HG03378 (cell line): ENCODE measurements at regions not wholly inside any gene's neighbourhood (a gene's known extent, or its start where the extent isn't known, plus 50 kb on each side); places are given as distances from the start of the nearest gene placed in this dataset.
"Not testable (repeated sequence)": the region's sequence is repeated elsewhere in the genome, so short reads cannot be mapped to it uniquely, and the experiment has no call there.

ENCODE experiments used
- ATAC-seq: cut with Tn5 transposase; IDR thresholded peaks from one replicate; pipeline ENCODE4 v1.9.1; 2021; ENCODE audit warnings: mild to moderate bottlenecking, moderate library complexity; ENCODE audit not compliant: unreplicated experiment

DNA sequence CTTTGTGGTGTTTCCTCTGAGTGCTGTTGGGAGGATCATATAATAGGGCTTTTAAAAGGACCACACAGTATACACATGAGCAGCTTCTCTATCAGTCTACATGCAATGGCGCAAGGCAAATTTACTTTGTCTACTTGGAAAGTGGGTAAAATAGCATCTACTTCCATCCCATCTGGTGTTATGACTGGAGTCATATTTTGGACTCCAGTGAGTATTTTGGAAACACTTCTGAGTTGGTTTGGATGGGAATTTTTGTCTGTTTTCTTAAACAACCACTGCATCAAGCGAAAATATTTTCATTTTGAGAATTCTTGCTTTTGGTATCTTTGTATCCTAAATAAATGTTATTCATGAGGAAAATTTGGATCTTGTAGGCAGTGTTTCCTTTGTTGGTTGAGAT is 220.8 kb downstream of the NMUR2 start:
- ATAC-seq: no peak

DNA sequence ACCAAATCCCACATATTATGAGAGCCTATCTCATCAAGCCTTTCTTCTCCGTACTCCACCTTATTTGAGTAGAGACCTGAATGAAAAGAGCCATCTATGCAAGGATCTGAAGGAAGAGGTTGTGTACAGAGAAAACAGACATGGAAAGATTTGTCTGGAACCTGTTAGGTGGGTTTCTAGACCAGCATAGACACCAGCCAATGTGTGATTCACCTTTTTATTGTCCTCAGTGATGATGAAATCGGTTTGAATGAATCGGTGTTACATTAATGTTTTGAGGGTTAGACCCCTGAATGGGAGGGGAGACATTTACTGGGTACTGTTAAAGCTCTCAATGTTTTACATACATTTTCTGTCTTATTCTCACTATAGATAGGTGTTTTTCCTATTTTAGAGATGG is 223.6 kb downstream of the NMUR2 start:
- ATAC-seq: no peak

DNA sequence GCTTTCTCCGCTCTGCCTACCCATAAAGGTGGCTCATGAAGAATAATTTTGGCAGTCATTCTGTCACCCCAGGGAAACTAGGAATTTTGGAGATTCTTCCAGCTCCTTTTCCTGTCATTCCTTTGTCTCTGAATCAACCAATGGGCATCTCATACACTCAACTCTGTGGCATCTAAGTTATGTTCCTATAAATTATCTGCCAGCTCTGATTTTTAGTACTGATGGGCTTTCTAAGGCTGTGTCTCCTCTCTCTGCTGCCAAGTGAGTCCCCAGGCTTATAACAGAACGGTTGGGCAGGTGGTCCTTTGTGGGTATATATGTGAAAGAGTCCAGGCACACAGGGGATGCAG is 226.8 kb downstream of the NMUR2 start:
- no peak for ATAC-seq

DNA sequence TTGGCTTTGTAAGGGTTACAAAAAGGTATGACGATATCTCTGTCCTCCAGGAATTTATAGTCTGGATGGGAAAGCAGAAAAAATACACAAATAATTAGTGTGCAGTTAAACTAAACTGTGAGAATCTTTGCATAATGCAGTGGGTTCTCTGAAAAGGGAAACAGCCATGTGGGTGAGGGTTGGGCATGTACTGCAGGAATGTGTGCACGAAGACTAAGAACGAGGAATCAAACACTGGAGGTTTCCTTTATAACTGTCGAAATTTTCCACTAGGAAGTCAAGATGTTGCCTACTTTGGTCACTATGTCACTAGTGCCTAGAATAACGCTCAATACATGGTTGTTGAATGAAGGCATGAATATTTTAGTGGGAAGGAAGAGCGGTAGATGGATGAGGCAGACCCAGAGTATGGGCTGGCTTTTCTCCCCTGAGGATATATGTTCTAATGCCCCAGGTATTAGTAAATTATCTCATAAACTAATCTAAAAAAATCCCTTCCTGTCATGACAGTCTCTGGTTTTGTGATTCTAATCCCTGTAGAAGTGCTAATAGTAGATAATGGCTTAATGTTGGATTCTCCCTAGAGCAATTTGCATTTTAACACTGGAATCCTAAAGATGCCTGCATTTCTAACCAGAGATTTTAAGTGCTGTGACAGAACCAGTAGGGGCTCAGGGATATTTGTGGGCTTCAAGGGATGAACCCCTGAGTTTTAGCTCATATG is 227.3 kb downstream of the NMUR2 start:
- ATAC-seq: no peak

DNA sequence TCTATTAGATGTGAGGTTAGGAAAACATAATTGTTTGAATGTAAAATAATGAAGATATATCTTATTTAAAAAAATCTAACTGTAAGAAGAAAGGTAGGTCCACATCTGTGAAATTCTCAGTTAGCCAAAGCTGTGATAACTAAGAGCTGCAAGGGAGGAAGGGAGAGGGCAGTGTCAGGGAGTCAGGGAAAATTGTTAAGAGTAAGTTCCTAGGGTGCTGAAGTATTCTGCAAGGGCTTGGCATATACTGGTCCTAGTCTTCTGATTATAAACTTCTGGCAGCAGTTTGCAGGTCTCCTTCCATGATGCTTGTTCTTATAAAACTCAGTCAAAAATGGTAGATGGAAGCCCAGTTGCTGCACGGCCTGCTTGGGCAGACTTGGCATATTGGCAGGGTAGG is 233.2 kb downstream of the NMUR2 start:
- ATAC-seq: no peak

DNA sequence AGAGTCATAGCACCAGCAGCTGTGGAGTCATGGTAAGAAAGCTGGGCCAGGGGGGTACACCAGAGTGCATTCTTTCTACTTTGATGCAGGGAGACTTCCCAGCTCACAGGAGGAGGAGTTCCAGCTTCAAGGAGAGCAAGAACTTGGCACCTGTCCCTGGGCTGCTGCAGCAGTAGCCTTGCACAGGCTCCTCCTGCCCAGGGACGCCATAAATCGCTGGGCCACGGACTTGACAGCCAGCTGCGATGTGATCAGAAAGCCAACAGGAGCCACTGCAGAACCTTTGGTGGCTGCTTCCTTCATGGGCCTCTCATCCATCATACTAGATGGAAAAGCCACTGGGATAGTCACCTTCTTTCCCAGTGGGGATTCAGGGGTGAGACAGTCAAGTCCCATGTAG is 234.7 kb downstream of the NMUR2 start:
- ATAC-seq: no peak

DNA sequence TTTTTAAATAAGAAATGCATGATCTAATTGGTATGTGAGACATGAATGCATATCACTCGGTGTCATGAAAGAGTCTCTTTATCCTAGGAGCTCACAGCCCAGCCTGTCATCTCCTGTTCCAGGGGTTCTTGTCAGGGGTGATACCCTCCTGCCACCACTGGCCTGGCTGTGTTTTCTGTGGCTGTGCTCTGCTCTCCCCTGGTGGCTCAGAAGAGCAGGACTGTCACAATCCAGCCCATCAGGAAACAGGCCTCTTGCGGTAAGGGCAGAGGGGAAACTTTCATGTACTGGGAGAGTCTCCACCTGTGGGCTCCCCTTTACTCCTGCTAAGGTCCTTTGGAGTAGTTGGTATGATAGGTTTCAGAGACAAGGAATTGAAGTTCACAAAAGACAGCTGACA is 240.2 kb upstream of the GLRA1 start:
- ATAC-seq: no peak

DNA sequence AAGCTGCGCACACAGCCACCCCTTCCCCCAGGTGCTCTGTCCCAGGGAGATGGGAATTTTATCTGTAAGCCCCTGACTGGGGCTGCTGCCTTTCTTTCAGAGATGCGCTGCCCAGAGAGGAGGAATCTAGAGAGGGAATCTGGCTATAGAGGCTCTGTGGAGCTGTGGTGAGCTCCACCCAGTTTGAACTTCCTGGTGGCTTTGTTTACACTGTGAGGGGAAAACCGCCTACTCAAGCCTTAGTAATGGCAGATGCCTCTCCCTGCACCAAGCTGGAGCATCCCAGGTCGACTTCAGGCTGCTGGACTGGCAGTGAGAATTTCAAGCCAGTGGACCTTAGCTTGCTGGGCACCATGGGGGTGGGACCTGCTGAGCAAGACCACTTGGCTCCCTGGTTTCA is 235.2 kb upstream of the GLRA1 start:
- not testable (repeated sequence) for ATAC-seq

DNA sequence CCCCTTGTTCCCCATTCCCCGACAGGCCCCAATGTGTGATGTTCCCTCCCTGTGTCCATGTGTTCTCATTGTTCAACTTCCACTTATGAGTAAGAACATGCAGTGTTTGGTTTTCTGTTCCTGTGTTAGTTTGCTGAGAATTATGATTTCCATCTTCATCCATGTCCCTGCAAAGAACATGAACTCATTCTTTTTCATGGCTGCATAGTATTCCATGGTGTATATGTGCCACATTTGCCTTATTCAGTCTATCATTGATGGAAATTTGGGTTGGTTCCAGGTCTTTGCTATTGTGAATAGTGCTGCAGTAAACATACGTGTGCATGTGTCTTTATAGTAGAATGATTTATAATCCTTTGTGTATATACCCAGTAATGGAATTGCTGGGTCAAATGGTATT is 229.8 kb upstream of the GLRA1 start:
- ATAC-seq: not testable (repeated sequence)

DNA sequence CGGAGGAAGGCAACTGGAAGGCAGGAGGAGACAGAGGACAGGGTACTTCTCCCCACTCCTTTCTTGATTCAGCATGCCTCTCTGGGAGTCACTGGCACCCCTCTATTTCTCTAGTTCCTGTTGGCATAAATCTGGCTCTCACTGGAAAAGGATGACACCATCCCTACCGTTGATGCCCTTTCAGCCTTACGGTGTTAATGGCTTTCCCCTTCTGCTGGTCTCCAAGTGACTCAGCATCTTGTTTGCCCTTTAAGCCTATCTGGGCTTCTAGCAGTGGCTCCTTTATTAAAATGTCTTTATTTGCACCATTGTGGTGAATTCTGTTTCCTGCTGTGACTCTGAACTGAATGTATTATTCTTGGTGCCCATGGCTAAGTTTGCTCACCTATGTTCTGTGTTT is 227.3 kb upstream of the GLRA1 start:
- no peak for ATAC-seq

DNA sequence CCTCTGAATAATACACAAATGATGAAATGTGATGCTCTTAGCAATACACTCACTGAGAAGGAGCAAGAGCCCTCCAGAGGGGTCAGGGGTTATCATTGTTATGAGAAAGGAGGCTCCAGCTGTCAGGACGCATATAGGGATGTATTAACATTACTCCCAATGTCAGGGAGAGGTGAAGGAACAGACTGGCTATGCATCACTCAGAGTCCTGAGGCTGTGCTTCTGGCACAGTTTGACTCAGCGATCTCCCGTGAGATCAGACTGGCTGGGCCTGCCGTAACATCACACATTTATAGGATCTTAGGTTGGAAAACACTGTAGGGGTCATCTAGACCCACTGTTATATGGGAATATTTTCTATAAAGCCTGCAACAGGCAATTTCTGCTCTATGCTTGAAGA is 226.5 kb upstream of the GLRA1 start:
- no peak for ATAC-seq

DNA sequence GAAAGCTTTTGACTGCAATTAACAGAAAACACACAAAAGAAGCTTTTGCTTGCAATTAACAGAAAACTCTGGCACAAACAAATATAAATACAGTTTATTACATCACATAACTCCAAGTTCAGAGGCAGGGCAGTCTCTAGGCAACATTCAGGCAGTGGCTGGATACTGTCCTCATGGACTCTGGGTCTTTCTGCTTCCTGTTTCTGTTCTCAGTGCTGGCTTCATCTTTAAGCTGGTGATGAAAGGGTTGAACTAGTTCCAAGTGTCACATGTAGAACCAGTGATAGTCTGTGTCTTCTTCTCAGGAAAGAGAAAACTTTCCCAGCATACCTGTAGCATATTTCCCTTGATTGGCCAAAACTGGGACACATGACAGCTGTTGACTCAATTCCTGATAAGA is 222.6 kb upstream of the GLRA1 start:
- no peak for ATAC-seq

DNA sequence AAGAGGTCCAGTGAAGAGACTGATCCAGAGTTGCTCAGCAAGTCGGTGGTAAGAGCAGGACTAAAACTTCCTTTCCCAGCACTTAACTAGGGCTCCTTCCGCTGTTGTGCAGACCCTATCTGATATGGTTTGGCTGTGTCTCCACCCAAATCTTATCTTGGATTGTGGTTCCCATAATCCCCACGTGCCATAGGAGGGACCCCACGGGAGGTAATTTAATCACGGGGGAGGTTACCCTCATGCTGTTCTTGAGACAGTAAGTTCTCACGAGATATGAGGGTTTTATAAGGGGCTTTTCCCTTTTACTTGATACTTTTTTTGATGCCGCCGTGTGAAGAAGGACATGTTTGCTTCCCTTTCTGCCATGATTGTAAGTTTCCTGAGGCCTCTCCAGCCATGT is 221.9 kb upstream of the GLRA1 start:
- no peak for ATAC-seq

DNA sequence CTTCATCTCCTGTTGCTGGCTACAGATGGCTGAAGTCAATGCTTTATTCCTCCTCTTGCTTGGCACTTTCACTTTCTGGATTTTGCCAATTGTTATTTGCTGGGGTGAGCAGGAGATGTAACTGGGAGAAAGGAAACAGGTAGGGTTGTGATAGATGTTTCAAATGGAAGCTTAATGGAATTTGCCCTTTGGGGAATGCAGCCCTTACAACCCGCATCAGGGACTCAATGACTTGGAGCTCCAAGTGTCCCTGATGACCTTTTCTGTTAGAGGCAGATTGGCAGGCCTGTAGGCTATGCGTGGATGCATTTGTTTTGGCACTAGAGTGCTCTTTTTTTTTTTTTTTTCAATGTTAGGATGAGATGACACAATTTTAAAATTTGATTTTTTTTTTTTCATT is 219.9 kb upstream of the GLRA1 start:
- ATAC-seq: no peak

DNA sequence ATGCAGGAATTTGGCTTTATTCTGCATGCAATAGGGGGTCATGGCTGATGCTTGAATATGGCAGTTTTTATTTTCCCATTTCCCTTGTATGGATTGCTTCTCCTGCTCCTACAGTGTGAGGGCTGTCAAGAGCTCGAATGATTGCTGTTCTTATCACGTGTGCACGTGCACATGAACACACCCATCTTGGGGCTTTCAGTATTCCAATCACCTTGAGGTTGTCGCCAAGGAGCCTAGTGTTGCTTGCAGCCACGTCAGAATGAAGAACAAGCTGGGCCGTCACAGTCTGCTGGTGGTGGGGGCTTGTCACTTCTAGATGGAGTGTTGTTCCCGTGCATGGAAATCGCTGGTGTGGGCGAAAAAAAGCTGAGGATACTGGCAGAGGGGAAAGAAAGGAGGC is 219.4 kb upstream of the GLRA1 start:
- no peak for ATAC-seq

DNA sequence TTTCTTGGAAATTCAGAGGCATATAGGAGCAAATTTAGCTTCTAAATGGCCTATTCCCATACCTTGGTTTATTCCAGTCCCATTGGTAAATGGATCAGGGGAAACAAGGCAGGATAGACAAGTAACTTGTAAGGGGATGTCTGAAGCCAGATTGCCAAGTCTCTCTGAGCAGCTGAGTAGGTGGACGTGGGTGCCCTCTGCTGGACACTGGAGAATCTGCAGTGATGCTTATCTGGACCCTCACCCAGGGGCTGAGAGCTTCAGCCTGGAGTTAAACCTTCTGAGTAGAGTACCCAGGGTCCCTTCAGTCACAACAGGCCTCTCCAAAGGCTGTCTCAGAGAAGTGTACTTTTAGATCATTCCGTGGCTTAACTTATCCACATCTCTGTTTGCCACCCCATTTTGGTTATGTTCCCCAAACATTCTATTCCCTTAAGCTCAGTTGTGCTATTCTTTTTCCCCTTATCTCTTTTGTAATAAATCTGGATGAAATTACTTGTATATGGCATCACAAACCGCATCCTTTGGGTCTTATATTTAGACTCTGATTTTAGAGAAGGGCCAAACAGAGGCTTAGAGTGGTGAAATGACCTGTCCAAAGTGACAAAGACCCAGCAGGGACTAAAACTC is 218.3 kb upstream of the GLRA1 start:
- ATAC-seq: peak; percentile 61

DNA sequence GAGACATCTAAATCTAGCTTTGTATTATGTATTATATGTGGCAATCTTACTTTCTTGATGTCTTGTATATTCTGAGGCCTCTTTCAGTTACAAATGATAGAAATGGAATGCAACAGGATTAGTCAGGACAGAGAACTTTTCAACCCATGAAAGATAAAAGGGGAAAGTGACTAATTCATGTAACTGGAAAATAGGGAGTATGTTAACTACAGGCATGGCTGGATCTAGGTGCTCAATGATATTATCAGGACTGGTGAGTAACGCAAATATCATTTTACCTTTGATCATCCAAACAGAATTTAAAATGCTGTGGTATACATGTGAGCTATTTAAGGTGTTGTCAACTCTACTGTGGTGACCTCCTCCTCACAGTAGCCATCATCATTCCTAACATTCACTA is 215.7 kb upstream of the GLRA1 start:
- no peak for ATAC-seq

DNA sequence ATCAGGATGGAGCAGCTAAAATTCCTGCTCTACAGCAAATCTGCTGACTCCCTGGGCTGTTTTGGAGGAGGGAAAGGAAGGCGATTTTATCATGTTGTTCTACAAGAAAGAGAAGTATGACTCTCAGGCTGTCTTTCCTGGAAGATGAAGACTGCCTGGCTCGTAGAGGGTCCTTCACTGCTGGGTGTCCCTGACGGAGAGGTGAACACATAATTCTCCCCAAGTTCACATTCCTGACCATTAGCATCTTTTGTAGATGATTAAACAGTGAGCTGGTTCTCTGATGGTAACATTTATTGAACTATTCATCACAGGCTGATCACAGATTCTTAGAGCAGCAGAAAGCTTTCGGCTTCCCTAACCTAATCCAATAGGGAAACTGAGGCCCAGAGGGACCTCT is 212.4 kb upstream of the GLRA1 start:
- no peak for ATAC-seq

DNA sequence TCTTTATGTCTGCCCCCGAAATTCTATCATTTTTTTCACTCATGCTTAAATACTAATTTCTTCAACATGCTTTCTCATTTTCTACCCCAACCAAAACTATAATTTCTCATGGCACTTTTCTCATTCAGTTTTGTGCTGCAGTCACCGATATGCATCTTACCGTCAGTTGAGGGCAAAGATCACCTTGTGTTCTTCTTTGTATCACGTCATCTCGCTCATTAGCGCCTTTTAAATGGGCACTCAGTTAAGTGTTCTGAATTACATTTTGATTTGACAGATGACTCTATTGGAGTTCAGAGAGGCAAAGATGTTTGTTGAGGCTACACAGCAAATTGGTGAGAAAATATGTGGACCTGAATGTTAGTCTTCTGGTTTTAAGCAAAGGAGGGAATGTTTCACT is 211.7 kb upstream of the GLRA1 start:
- no peak for ATAC-seq

DNA sequence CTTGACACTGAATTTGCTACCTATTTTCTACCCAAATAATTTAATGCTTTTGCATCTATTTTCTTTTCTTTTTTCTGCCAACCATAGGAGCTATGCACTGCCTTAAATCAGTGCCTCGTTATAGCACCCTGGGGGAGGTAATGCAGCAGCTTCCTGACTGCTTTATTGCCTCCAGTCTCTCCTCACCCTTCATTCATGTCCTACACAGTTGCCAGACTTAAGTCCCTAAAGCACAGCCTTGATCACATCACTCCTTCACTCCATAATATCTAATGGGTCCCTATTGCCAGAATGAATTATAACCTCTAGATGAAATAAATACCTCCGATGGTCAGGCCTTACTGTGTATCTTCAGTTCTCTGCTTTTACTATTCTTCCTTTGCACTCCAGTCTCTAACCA is 211.2 kb upstream of the GLRA1 start:
- ATAC-seq: no peak

DNA sequence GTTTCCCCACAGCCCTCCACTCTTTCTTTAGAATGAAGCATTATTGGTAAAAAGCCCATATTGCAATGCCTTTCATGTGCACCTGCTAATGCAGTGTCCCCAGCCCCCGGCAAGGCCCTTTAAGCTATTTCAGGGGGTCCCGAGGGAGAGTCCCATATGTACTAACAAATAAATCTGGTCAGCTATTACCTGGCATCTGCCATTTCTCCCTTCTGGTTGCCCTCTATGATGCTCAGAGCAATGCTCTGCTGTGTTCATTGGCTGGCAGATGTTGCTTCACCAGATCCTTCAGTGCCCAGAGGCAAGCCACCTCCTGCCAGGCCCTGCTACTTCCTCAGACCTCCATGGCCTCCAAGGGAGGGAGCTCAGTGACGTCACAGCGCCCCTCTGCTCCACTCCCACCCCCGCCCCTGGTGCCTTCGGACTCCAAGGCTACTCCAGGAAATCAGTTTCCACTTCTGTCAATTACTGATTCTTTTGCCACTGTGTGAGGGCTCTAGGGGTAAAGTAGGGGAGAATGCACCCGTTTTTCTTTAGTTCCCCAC is 201.1 kb upstream of the GLRA1 start:
- ATAC-seq: no peak

DNA sequence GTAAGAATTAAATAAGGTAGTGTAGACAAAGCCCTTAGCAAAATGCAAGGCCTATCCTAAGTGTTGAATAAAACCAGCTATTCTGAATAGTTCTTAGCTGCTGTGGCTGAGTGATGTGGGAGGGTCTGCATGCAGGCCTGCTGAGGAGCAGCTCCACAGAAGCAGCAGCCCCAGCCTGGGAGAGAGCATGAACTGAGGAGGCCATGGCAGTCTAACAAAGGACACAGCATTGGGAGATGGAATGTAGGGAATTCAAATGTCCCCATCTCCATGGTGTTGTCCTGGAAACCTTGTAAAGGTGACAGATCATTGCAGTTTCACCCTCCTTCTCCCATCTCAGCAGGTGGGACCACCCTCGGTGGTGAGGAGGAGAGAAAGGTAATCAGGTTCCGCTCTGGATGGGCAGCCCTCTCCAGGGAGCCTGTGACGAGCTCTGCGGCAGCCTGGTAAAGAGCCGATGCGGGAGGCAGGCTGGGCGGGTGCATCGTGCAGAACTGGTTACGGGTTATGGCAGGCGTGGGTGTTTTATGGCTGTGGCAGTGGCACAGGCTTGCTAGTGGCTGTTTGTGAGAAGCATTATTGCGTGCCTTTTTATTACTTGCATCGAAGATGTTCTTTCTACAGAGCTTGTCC is 199.9 kb upstream of the GLRA1 start:
- no peak for ATAC-seq
